Tibial nerve (tissue), 3 donors: ENCODE measurements at regions not wholly inside any gene's neighbourhood (a gene's known extent, or its start where the extent isn't known, plus 50 kb on each side); places are given as distances from the start of the nearest gene placed in this dataset.

Source experiments
- POLR2A ChIP-seq, 2 donors: fragments of 450-650 bp; IDR thresholded peaks; one replicate each; pipeline ENCODE4 v1.6.1; 2017; ENCODE audit warnings: antibody characterized with exemption in 2 of 2, mild to moderate bottlenecking in 2 of 2, moderate library complexity in 2 of 2
- TF ChIP-seq, protein P1 (sequence below), 5 experiments: fragments of 200-600 bp in 3 of 5; fragments of 450-650 bp in 2 of 5; sonication (generic) in 3 of 5; IDR thresholded peaks; one replicate each; pipeline ENCODE4 v1.5.1; 2016 to 2019; ENCODE audit warnings: antibody characterized with exemption in 5 of 5, mild to moderate bottlenecking in 3 of 5, moderate library complexity in 2 of 5

DNA sequence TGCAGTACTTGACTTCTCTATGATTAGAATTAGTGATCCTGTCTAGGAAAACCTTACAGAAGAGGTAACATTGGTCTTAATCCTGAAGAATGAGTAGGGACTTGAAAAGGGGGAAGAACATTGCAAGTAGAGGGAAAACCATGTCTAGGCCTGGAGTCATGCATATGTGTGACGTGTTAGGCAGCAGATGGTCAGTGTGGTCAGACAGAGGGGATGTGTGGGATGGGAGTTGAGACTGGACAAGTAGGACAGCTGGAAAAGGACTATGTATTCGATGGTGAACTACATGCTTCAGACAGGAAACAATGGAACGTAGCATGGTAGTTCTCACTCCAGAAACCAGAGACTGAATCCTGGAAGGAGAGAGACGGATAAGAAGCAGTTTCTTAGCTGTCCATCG is 235.6 kb upstream of the LRTM1 start:
- TF ChIP-seq, protein P1, sequence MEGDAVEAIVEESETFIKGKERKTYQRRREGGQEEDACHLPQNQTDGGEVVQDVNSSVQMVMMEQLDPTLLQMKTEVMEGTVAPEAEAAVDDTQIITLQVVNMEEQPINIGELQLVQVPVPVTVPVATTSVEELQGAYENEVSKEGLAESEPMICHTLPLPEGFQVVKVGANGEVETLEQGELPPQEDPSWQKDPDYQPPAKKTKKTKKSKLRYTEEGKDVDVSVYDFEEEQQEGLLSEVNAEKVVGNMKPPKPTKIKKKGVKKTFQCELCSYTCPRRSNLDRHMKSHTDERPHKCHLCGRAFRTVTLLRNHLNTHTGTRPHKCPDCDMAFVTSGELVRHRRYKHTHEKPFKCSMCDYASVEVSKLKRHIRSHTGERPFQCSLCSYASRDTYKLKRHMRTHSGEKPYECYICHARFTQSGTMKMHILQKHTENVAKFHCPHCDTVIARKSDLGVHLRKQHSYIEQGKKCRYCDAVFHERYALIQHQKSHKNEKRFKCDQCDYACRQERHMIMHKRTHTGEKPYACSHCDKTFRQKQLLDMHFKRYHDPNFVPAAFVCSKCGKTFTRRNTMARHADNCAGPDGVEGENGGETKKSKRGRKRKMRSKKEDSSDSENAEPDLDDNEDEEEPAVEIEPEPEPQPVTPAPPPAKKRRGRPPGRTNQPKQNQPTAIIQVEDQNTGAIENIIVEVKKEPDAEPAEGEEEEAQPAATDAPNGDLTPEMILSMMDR (IDR thresholded peaks at IDR 0.05): no peak
- TF ChIP-seq POLR2A (IDR thresholded peaks at IDR 0.05): no peak
